ENCODE measurements at regions not wholly inside any gene's neighbourhood (a gene's known extent, or its start where the extent isn't known, plus 50 kb on each side); places are given as distances from the start of the nearest gene placed in this dataset.

- no peak for DNase-seq
- no peaks in the 10 kb centered on the region for H3K36me3 ChIP-seq (ENCODE audit: control insufficient read depth, insufficient read depth, low read length)
- H3K9me3 ChIP-seq (ENCODE audit: control insufficient read depth, low read length), result no peaks in the 10 kb centered on the region
- H3K27me3 ChIP-seq (replicated peaks; ENCODE audit: control insufficient read depth, insufficient read depth, low read length, poor library complexity, severe bottlenecking), result no peaks in the 10 kb centered on the region
- H3K4me3 ChIP-seq (ENCODE audit: insufficient read depth, low read depth, low read length, poor library complexity, severe bottlenecking), result no peak overlapping the region
- H3K27ac ChIP-seq (ENCODE audit: insufficient read depth, low read length, poor library complexity, severe bottlenecking), result no peak overlapping the region
- no peaks in the 10 kb centered on the region for H3K4me1 ChIP-seq (ENCODE audit: control insufficient read depth, insufficient read depth, low read length, poor library complexity, severe bottlenecking)
These were observed 229.2 kb upstream of the PPFIA2 start for GRCh38 chr12:81988362-81988761.

- H3K9me3 ChIP-seq (ENCODE audit: control insufficient read depth, low read length), result no peaks in the 10 kb centered on the region
- no peak overlapping the region for H3K27ac ChIP-seq (ENCODE audit: insufficient read depth, low read length, poor library complexity, severe bottlenecking)
- H3K36me3 ChIP-seq (ENCODE audit: control insufficient read depth, insufficient read depth, low read length), result no peaks in the 10 kb centered on the region
- H3K27me3 ChIP-seq (replicated peaks; ENCODE audit: control insufficient read depth, insufficient read depth, low read length, poor library complexity, severe bottlenecking), result no peaks in the 10 kb centered on the region
- DNase-seq, result no peak
- H3K4me3 ChIP-seq (ENCODE audit: insufficient read depth, low read depth, low read length, poor library complexity, severe bottlenecking), result no peak overlapping the region
- H3K4me1 ChIP-seq (ENCODE audit: control insufficient read depth, insufficient read depth, low read length, poor library complexity, severe bottlenecking), result no peaks in the 10 kb centered on the region
These were observed 228.2 kb upstream of the PPFIA2 start for GRCh38 chr12:81987371-81987770.

GRCh38 chr12:81976661-81977060 lies 217.5 kb upstream of the PPFIA2 start:
- DNase-seq, result no peak
- no peaks in the 10 kb centered on the region for H3K9me3 ChIP-seq (ENCODE audit: control insufficient read depth, low read length)
- H3K27me3 ChIP-seq (replicated peaks; ENCODE audit: control insufficient read depth, insufficient read depth, low read length, poor library complexity, severe bottlenecking), result no peaks in the 10 kb centered on the region
- no peak overlapping the region for H3K27ac ChIP-seq (ENCODE audit: insufficient read depth, low read length, poor library complexity, severe bottlenecking)
- H3K36me3 ChIP-seq (ENCODE audit: control insufficient read depth, insufficient read depth, low read length), result no peaks in the 10 kb centered on the region
- H3K4me1 ChIP-seq (ENCODE audit: control insufficient read depth, insufficient read depth, low read length, poor library complexity, severe bottlenecking), result no peaks in the 10 kb centered on the region
- H3K4me3 ChIP-seq (ENCODE audit: insufficient read depth, low read depth, low read length, poor library complexity, severe bottlenecking), result no peak overlapping the region

- H3K4me3 ChIP-seq (ENCODE audit: insufficient read depth, low read depth, low read length, poor library complexity, severe bottlenecking), result no peak overlapping the region
- H3K36me3 ChIP-seq (ENCODE audit: control insufficient read depth, insufficient read depth, low read length), result no peaks in the 10 kb centered on the region
- no peaks in the 10 kb centered on the region for H3K27me3 ChIP-seq (replicated peaks; ENCODE audit: control insufficient read depth, insufficient read depth, low read length, poor library complexity, severe bottlenecking)
These were observed 215.6 kb upstream of the PPFIA2 start for GRCh38 chr12:81974762-81975161.

GRCh38 chr12:81968421-81968820 lies 209.3 kb upstream of the PPFIA2 start:
- Histone ChIP-seq H3K27me3 (replicated peaks; ENCODE audit: control insufficient read depth, insufficient read depth, low read length, poor library complexity, severe bottlenecking) (no peaks in the 10 kb centered on the region), H3K27ac (ENCODE audit: insufficient read depth, low read length, poor library complexity, severe bottlenecking) (no peak overlapping the region), H3K4me3 (ENCODE audit: insufficient read depth, low read depth, low read length, poor library complexity, severe bottlenecking) (no peak overlapping the region), H3K4me1 (ENCODE audit: control insufficient read depth, insufficient read depth, low read length, poor library complexity, severe bottlenecking) (no peaks in the 10 kb centered on the region), H3K36me3 (ENCODE audit: control insufficient read depth, insufficient read depth, low read length) (no peaks in the 10 kb centered on the region), H3K9me3 (ENCODE audit: control insufficient read depth, low read length) (no peaks in the 10 kb centered on the region)
- DNase-seq, result no peak

More at GRCh38 chr12:81974762-81975161, 215.6 kb upstream of the PPFIA2 start:
- no peaks in the 10 kb centered on the region for H3K4me1 ChIP-seq (ENCODE audit: control insufficient read depth, insufficient read depth, low read length, poor library complexity, severe bottlenecking)
- no peak for DNase-seq
- H3K9me3 ChIP-seq (ENCODE audit: control insufficient read depth, low read length), result no peaks in the 10 kb centered on the region
- no peak overlapping the region for H3K27ac ChIP-seq (ENCODE audit: insufficient read depth, low read length, poor library complexity, severe bottlenecking)

GRCh38 chr12:81963636-81964035 lies 204.5 kb upstream of the PPFIA2 start:
- Histone ChIP-seq H3K36me3 (ENCODE audit: control insufficient read depth, insufficient read depth, low read length) (no peaks in the 10 kb centered on the region), H3K4me3 (ENCODE audit: insufficient read depth, low read depth, low read length, poor library complexity, severe bottlenecking) (no peak overlapping the region), H3K27ac (ENCODE audit: insufficient read depth, low read length, poor library complexity, severe bottlenecking) (no peak overlapping the region), H3K27me3 (replicated peaks; ENCODE audit: control insufficient read depth, insufficient read depth, low read length, poor library complexity, severe bottlenecking) (no peaks in the 10 kb centered on the region), H3K4me1 (ENCODE audit: control insufficient read depth, insufficient read depth, low read length, poor library complexity, severe bottlenecking) (no peaks in the 10 kb centered on the region), H3K9me3 (ENCODE audit: control insufficient read depth, low read length) (no peaks in the 10 kb centered on the region)
- DNase-seq, result no peak

- no peak overlapping the region for H3K27ac ChIP-seq (ENCODE audit: insufficient read depth, low read length, poor library complexity, severe bottlenecking)
- no peak for DNase-seq
- H3K27me3 ChIP-seq (replicated peaks; ENCODE audit: control insufficient read depth, insufficient read depth, low read length, poor library complexity, severe bottlenecking), result no peaks in the 10 kb centered on the region
- H3K4me1 ChIP-seq (ENCODE audit: control insufficient read depth, insufficient read depth, low read length, poor library complexity, severe bottlenecking), result no peaks in the 10 kb centered on the region
- no peaks in the 10 kb centered on the region for H3K36me3 ChIP-seq (ENCODE audit: control insufficient read depth, insufficient read depth, low read length)
- H3K9me3 ChIP-seq (ENCODE audit: control insufficient read depth, low read length), result no peaks in the 10 kb centered on the region
- no peak overlapping the region for H3K4me3 ChIP-seq (ENCODE audit: insufficient read depth, low read depth, low read length, poor library complexity, severe bottlenecking)
These were observed 203.9 kb upstream of the PPFIA2 start for GRCh38 chr12:81963026-81963425.

- DNase-seq, result no peak
- Histone ChIP-seq H3K36me3 (ENCODE audit: control insufficient read depth, insufficient read depth, low read length) (no peaks in the 10 kb centered on the region), H3K4me3 (ENCODE audit: insufficient read depth, low read depth, low read length, poor library complexity, severe bottlenecking) (no peak overlapping the region), H3K27me3 (replicated peaks; ENCODE audit: control insufficient read depth, insufficient read depth, low read length, poor library complexity, severe bottlenecking) (no peaks in the 10 kb centered on the region), H3K4me1 (ENCODE audit: control insufficient read depth, insufficient read depth, low read length, poor library complexity, severe bottlenecking) (no peaks in the 10 kb centered on the region), H3K9me3 (ENCODE audit: control insufficient read depth, low read length) (no peaks in the 10 kb centered on the region), H3K27ac (ENCODE audit: insufficient read depth, low read length, poor library complexity, severe bottlenecking) (no peak overlapping the region)
These were observed 203.1 kb upstream of the PPFIA2 start for GRCh38 chr12:81962126-81962856.

GRCh38 chr12:81958406-81958805 lies 199.3 kb upstream of the PPFIA2 start:
- H3K9me3 ChIP-seq (ENCODE audit: control insufficient read depth, low read length), result no peaks in the 10 kb centered on the region
- H3K36me3 ChIP-seq (ENCODE audit: control insufficient read depth, insufficient read depth, low read length), result no peaks in the 10 kb centered on the region
- no peak overlapping the region for H3K27ac ChIP-seq (ENCODE audit: insufficient read depth, low read length, poor library complexity, severe bottlenecking)
- DNase-seq, result no peak
- H3K27me3 ChIP-seq (replicated peaks; ENCODE audit: control insufficient read depth, insufficient read depth, low read length, poor library complexity, severe bottlenecking), result no peaks in the 10 kb centered on the region
- no peak overlapping the region for H3K4me3 ChIP-seq (ENCODE audit: insufficient read depth, low read depth, low read length, poor library complexity, severe bottlenecking)
- H3K4me1 ChIP-seq (ENCODE audit: control insufficient read depth, insufficient read depth, low read length, poor library complexity, severe bottlenecking), result no peaks in the 10 kb centered on the region

GRCh38 chr12:81957631-81958030 lies 198.5 kb upstream of the PPFIA2 start:
- Histone ChIP-seq H3K4me3 (ENCODE audit: insufficient read depth, low read depth, low read length, poor library complexity, severe bottlenecking) (no peak overlapping the region), H3K4me1 (ENCODE audit: control insufficient read depth, insufficient read depth, low read length, poor library complexity, severe bottlenecking) (no peaks in the 10 kb centered on the region), H3K9me3 (ENCODE audit: control insufficient read depth, low read length) (no peaks in the 10 kb centered on the region), H3K27ac (ENCODE audit: insufficient read depth, low read length, poor library complexity, severe bottlenecking) (no peak overlapping the region), H3K27me3 (replicated peaks; ENCODE audit: control insufficient read depth, insufficient read depth, low read length, poor library complexity, severe bottlenecking) (no peaks in the 10 kb centered on the region), H3K36me3 (ENCODE audit: control insufficient read depth, insufficient read depth, low read length) (no peaks in the 10 kb centered on the region)
- no peak for DNase-seq
